Trophoblast cell (in vitro differentiated cells and primary cell): ENCODE measurements at regions not wholly inside any gene's neighbourhood (a gene's known extent, or its start where the extent isn't known, plus 50 kb on each side); places are given as distances from the start of the nearest gene placed in this dataset.

Source experiments
- DNase-seq, 2 donors: peaks; one replicate each; pipeline ENCODE4 v3.0.0-alpha.2; 2016
- H2AFZ ChIP-seq: 2 replicates; pipeline ENCODE4 v1.6.1; 2013; ENCODE audit warnings: low read length, moderate library complexity, mild to moderate bottlenecking; ENCODE audit not compliant: insufficient read depth, poor library complexity
- H2AK5ac ChIP-seq: 2 replicates; pipeline ENCODE4 v1.6.1; 2013; ENCODE audit warnings: mild to moderate bottlenecking, low read length
- H2BK120ac ChIP-seq: 2 replicates; pipeline ENCODE4 v1.6.1; 2013; ENCODE audit warnings: low read length, mild to moderate bottlenecking, moderate library complexity; ENCODE audit not compliant: insufficient read depth, poor library complexity
- H2BK12ac ChIP-seq: 2 replicates; pipeline ENCODE4 v1.6.1; 2013; ENCODE audit warnings: mild to moderate bottlenecking, low read length, moderate library complexity
- H2BK5ac ChIP-seq: 2 replicates; pipeline ENCODE4 v1.6.1; 2013; ENCODE audit warnings: low read length, low read depth, moderate library complexity, mild to moderate bottlenecking; ENCODE audit not compliant: poor library complexity
- H3K14ac ChIP-seq: 2 replicates; pipeline ENCODE4 v1.6.1; 2013; ENCODE audit warnings: mild to moderate bottlenecking, low read length
- H3K18ac ChIP-seq: 2 replicates; pipeline ENCODE4 v1.6.1; 2013; ENCODE audit warnings: mild to moderate bottlenecking, low read length
- H3K23ac ChIP-seq: 2 replicates; pipeline ENCODE4 v1.6.1; 2013; ENCODE audit warnings: low read length
- H3K27ac ChIP-seq: 2 replicates; pipeline ENCODE4 v1.5.1; 2013; ENCODE audit warnings: low read depth, mild to moderate bottlenecking, inconsistent platforms, low read length, moderate library complexity
- H3K27me3 ChIP-seq: 2 replicates; pipeline ENCODE4 v1.6.1; 2013; ENCODE audit warnings: inconsistent platforms, mild to moderate bottlenecking, low read length, moderate library complexity; ENCODE audit not compliant: insufficient read depth
- H3K36me3 ChIP-seq, 2 experiments: 1 replicate in 1 of 2; 2 replicates in 1 of 2; pipeline ENCODE4 v1.6.1; 2013; ENCODE audit warnings: low read length in 2 of 2, mild to moderate bottlenecking in 2 of 2, moderate library complexity in 1 of 2; ENCODE audit not compliant: insufficient read depth in 2 of 2, control insufficient read depth in 1 of 2
- H3K4ac ChIP-seq: 2 replicates; pipeline ENCODE4 v1.6.1; 2013; ENCODE audit warnings: low read depth, mild to moderate bottlenecking, low read length, moderate library complexity
- H3K4me1 ChIP-seq, 2 experiments: 1 replicate in 1 of 2; 2 replicates in 1 of 2; pipeline ENCODE4 v1.6.1; 2013; ENCODE audit warnings: low read length in 2 of 2, mild to moderate bottlenecking in 2 of 2, moderate library complexity in 1 of 2; ENCODE audit not compliant: insufficient read depth in 2 of 2, control insufficient read depth in 1 of 2
- H3K4me2 ChIP-seq: 2 replicates; pipeline ENCODE4 v1.6.1; 2013; ENCODE audit warnings: inconsistent platforms, mild to moderate bottlenecking, low read length, moderate library complexity
- H3K4me3 ChIP-seq: 2 replicates; pipeline ENCODE4 v1.5.1; 2013; ENCODE audit warnings: mild to moderate bottlenecking, low read depth, low read length, inconsistent platforms
- H3K79me1 ChIP-seq: one replicate; pipeline ENCODE4 v1.6.1; 2013; ENCODE audit warnings: low read length
- H3K79me2 ChIP-seq: 2 replicates; pipeline ENCODE4 v1.6.1; 2013; ENCODE audit warnings: low read length, mild to moderate bottlenecking; ENCODE audit not compliant: control insufficient read depth, insufficient read depth, poor library complexity
- H3K9ac ChIP-seq: 2 replicates; pipeline ENCODE4 v1.6.1; 2013; ENCODE audit warnings: mild to moderate bottlenecking, low read length
- H3K9me3 ChIP-seq: 2 replicates; pipeline ENCODE4 v1.6.1; 2013; ENCODE audit warnings: low read depth, mild to moderate bottlenecking, control low read depth, inconsistent platforms, low read length; ENCODE audit not compliant: insufficient read depth
- H4K12ac ChIP-seq: 2 replicates; pipeline ENCODE4 v1.6.1; 2013; ENCODE audit warnings: low read depth, mild to moderate bottlenecking, low read length, moderate library complexity
- H4K8ac ChIP-seq: 2 replicates; pipeline ENCODE4 v1.6.1; 2013; ENCODE audit warnings: low read depth, mild to moderate bottlenecking, low read length, moderate library complexity
- H4K91ac ChIP-seq: one replicate; pipeline ENCODE4 v1.6.1; 2013; ENCODE audit warnings: low read depth, mild to moderate bottlenecking, low read length, moderate library complexity
- WGBS: extraction: QIAGEN DNeasy Blood & Tissue Kit; methylation state at CpG from one replicate; pipeline ENCODE4 v1.1.7; 2013; ENCODE audit warnings: missing lambda C conversion rate; ENCODE audit not compliant: insufficient read length, insufficient coverage; ENCODE audit errors: extremely low coverage; 5-methylcytosine and 5-hydroxymethylcytosine counted together

- H3K36me3 ChIP-seq = no peaks in the 10 kb centered on the region
- H2BK5ac ChIP-seq = no peak overlapping the region
- WGBS = no CpG with 5 or more reads among the region's 1 CpG
Measured at GRCh38 chr4:187070740-187071139, 347.1 kb upstream of the FAT1 start.

GRCh38 chr4:187071946-187072600 lies 348.4 kb upstream of the FAT1 start:
- Histone ChIP-seq H2AFZ (no peak overlapping the region), H4K12ac (no peak overlapping the region), H3K14ac (no peak overlapping the region), H2BK12ac (no peak overlapping the region), H2BK5ac (no peak overlapping the region), H3K36me3 (no peaks in the 10 kb centered on the region), H4K8ac (no peak overlapping the region), H4K91ac (no peak overlapping the region), H3K4ac (no peak overlapping the region), H3K27me3 (no peaks in the 10 kb centered on the region), H3K4me3 (no peak overlapping the region), H3K18ac (no peak overlapping the region), H3K9ac (no peak overlapping the region), H3K4me2 (no peak overlapping the region), H3K79me1 (no peaks in the 10 kb centered on the region), H2BK120ac (no peak overlapping the region), H2AK5ac (no peak overlapping the region), H3K4me1 (no peaks in the 10 kb centered on the region), H3K23ac (no peak overlapping the region), H3K27ac (no peak overlapping the region), H3K9me3 (no peaks in the 10 kb centered on the region), H3K79me2 (no peaks in the 10 kb centered on the region)
- no CpG with 5 or more reads among the region's 11 CpGs for WGBS
- no peak for DNase-seq

More at GRCh38 chr4:187070740-187071139, 347.1 kb upstream of the FAT1 start:
- no peaks in the 10 kb centered on the region for H3K9me3 ChIP-seq
- H3K4ac ChIP-seq = no peak overlapping the region
- H3K9ac ChIP-seq = no peak overlapping the region
- no peaks in the 10 kb centered on the region for H3K79me1 ChIP-seq
- H4K12ac ChIP-seq = no peak overlapping the region
- no peak overlapping the region for H3K27ac ChIP-seq
- H2BK120ac ChIP-seq = no peak overlapping the region
- no peaks in the 10 kb centered on the region for H3K4me1 ChIP-seq
- H3K79me2 ChIP-seq = no peaks in the 10 kb centered on the region
- no peak overlapping the region for H3K23ac ChIP-seq
- H2AK5ac ChIP-seq = no peak overlapping the region
- no peak overlapping the region for H2AFZ ChIP-seq
- no peak overlapping the region for H4K91ac ChIP-seq
- H3K27me3 ChIP-seq = no peaks in the 10 kb centered on the region
- no peak overlapping the region for H3K4me3 ChIP-seq
- H3K14ac ChIP-seq = no peak overlapping the region
- no peak overlapping the region for H3K4me2 ChIP-seq
- no peak for DNase-seq
- H3K18ac ChIP-seq = no peak overlapping the region
- H4K8ac ChIP-seq = no peak overlapping the region
- no peak overlapping the region for H2BK12ac ChIP-seq

- Histone ChIP-seq H3K9ac (no peak overlapping the region), H3K36me3 (no peaks in the 10 kb centered on the region), H3K23ac (no peak overlapping the region), H3K27ac (no peak overlapping the region), H4K91ac (no peak overlapping the region), H3K18ac (no peak overlapping the region), H3K4me2 (no peak overlapping the region), H2BK12ac (no peak overlapping the region), H4K8ac (no peak overlapping the region), H3K4ac (no peak overlapping the region), H4K12ac (no peak overlapping the region), H3K14ac (no peak overlapping the region), H2BK5ac (no peak overlapping the region), H3K9me3 (no peaks in the 10 kb centered on the region), H3K79me1 (no peaks in the 10 kb centered on the region), H2BK120ac (no peak overlapping the region), H3K79me2 (no peaks in the 10 kb centered on the region), H3K27me3 (no peaks in the 10 kb centered on the region), H3K4me1 (no peaks in the 10 kb centered on the region), H2AK5ac (no peak overlapping the region), H2AFZ (no peak overlapping the region), H3K4me3 (no peak overlapping the region)
- no CpG with 5 or more reads among the region's 7 CpGs for WGBS
- DNase-seq = no peak
Measured at GRCh38 chr4:187073820-187074219, 350.2 kb upstream of the FAT1 start.

- H3K14ac ChIP-seq = no peak overlapping the region
- H3K4me2 ChIP-seq = no peak overlapping the region
- H3K4ac ChIP-seq = no peak overlapping the region
- H3K9me3 ChIP-seq = no peaks in the 10 kb centered on the region
- H4K8ac ChIP-seq = no peak overlapping the region
- H3K27me3 ChIP-seq = no peaks in the 10 kb centered on the region
- no peak overlapping the region for H3K18ac ChIP-seq
- no peaks in the 10 kb centered on the region for H3K79me1 ChIP-seq
- no peak overlapping the region for H3K9ac ChIP-seq
- no peak overlapping the region for H2AFZ ChIP-seq
- no CpG with 5 or more reads among the region's 4 CpGs for WGBS
- no peak overlapping the region for H3K27ac ChIP-seq
- H3K79me2 ChIP-seq = no peaks in the 10 kb centered on the region
- H2AK5ac ChIP-seq = no peak overlapping the region
- no peak overlapping the region for H2BK12ac ChIP-seq
- no peak for DNase-seq
- H4K12ac ChIP-seq = no peak overlapping the region
- no peak overlapping the region for H4K91ac ChIP-seq
- H3K4me3 ChIP-seq = no peak overlapping the region
- no peak overlapping the region for H3K23ac ChIP-seq
- H2BK120ac ChIP-seq = no peak overlapping the region
- H2BK5ac ChIP-seq = no peak overlapping the region
- no peaks in the 10 kb centered on the region for H3K4me1 ChIP-seq
- no peaks in the 10 kb centered on the region for H3K36me3 ChIP-seq
Measured at GRCh38 chr4:187075514-187075913, 351.9 kb upstream of the FAT1 start.
